Fibroblast of the aortic adventitia (primary cell): ENCODE measurements at regions not wholly inside any gene's neighbourhood (a gene's known extent, or its start where the extent isn't known, plus 50 kb on each side); places are given as distances from the start of the nearest gene placed in this dataset.
A peak's percentile ranks its signal among the peaks of the same experiment; 100 is the strongest.

Source experiments
- DNase-seq: peaks from one replicate; pipeline ENCODE4 v3.0.0-alpha.2; 2010; ENCODE audit warnings: low read depth
- H3K4me3 ChIP-seq: 2 replicates; pipeline ENCODE4 v1.5.1; 2011; ENCODE audit warnings: low read depth, mild to moderate bottlenecking, control low read depth, low read length, moderate library complexity
- CTCF ChIP-seq: IDR thresholded peaks from 2 replicates; pipeline ENCODE4 v1.5.1; 2011; ENCODE audit warnings: mild to moderate bottlenecking, low read length, control low read depth, inconsistent platforms; ENCODE audit not compliant: insufficient read depth

- no peak for DNase-seq
- no peak for TF ChIP-seq CTCF
- H3K4me3 ChIP-seq: no peak overlapping the region
Measured at GRCh38 chr17:14780097-14780651, 479.3 kb downstream of the HS3ST3B1 start.

GRCh38 chr17:14779241-14779640 lies 478.4 kb downstream of the HS3ST3B1 start:
- no peak for DNase-seq
- H3K4me3 ChIP-seq: no peak overlapping the region
- TF ChIP-seq CTCF: no peak

GRCh38 chr17:14777291-14777690 lies 476.4 kb downstream of the HS3ST3B1 start:
- DNase-seq: no peak
- H3K4me3 ChIP-seq: no peak overlapping the region
- TF ChIP-seq CTCF: no peak

- DNase-seq: peak; percentile 8
- no peak overlapping the region for H3K4me3 ChIP-seq
- no peak for TF ChIP-seq CTCF
Measured at GRCh38 chr17:14776791-14777190, 475.9 kb downstream of the HS3ST3B1 start.

- DNase-seq: peak; percentile 24
- no peak for TF ChIP-seq CTCF
- H3K4me3 ChIP-seq: no peak overlapping the region
Measured at GRCh38 chr17:14775731-14776492, 475.0 kb downstream of the HS3ST3B1 start.

GRCh38 chr17:14774774-14775173 lies 473.9 kb downstream of the HS3ST3B1 start:
- DNase-seq: no peak
- no peak for TF ChIP-seq CTCF

GRCh38 chr17:14772776-14773175 lies 471.9 kb downstream of the HS3ST3B1 start:
- no peak overlapping the region for H3K4me3 ChIP-seq
- DNase-seq: no peak
- no peak for TF ChIP-seq CTCF

More at GRCh38 chr17:14774774-14775173, 473.9 kb downstream of the HS3ST3B1 start:
- no peak overlapping the region for H3K4me3 ChIP-seq
